ENCODE measurements at regions not wholly inside any gene's neighbourhood (a gene's known extent, or its start where the extent isn't known, plus 50 kb on each side); places are given as distances from the start of the nearest gene placed in this dataset.

- TF ChIP-seq EZH2phosphoT487 (IDR thresholded peaks at IDR 0.05; ENCODE audit: borderline replicate concordance, low read length): no peak
- TF ChIP-seq, protein P1, sequence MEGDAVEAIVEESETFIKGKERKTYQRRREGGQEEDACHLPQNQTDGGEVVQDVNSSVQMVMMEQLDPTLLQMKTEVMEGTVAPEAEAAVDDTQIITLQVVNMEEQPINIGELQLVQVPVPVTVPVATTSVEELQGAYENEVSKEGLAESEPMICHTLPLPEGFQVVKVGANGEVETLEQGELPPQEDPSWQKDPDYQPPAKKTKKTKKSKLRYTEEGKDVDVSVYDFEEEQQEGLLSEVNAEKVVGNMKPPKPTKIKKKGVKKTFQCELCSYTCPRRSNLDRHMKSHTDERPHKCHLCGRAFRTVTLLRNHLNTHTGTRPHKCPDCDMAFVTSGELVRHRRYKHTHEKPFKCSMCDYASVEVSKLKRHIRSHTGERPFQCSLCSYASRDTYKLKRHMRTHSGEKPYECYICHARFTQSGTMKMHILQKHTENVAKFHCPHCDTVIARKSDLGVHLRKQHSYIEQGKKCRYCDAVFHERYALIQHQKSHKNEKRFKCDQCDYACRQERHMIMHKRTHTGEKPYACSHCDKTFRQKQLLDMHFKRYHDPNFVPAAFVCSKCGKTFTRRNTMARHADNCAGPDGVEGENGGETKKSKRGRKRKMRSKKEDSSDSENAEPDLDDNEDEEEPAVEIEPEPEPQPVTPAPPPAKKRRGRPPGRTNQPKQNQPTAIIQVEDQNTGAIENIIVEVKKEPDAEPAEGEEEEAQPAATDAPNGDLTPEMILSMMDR (conservative IDR thresholded peaks at IDR 0.05; ENCODE audit: low read depth, low read length): no peak
Observed at GRCh38 chr4:35653451-35653850, 590.9 kb downstream of the ARAP2 start.
